Common myeloid progenitor, CD34-positive (primary cell): ENCODE measurements at regions not wholly inside any gene's neighbourhood (a gene's known extent, or its start where the extent isn't known, plus 50 kb on each side); places are given as distances from the start of the nearest gene placed in this dataset.

Experiments used
- CTCF ChIA-PET: fragments of 350-600 bp; sonication (Branson Sonifier 250); formaldehyde crosslinking; loops from one replicate; lab custom pipeline; 2021; ENCODE audit warnings: antibody characterized with exemption; lab: Charles Lee
- POLR2A ChIA-PET: fragments of 350-600 bp; sonication (Branson Sonifier 250); formaldehyde crosslinking; loops from one replicate; lab custom pipeline; 2021; ENCODE audit warnings: antibody characterized with exemption; lab: Charles Lee
- DNase-seq, 3 donors: peaks; one replicate each; pipeline versions ENCODE4 v3.0.0 to v3.0.0-alpha.2; 2013
- H3K27ac ChIP-seq, 2 experiments: 1 replicate in 1 of 2; 2 replicates in 1 of 2; pipeline ENCODE4 v1.7.0; 2013; ENCODE audit warnings: inconsistent platforms in 2 of 2, low read length in 2 of 2, mild to moderate bottlenecking in 2 of 2, low read depth in 1 of 2, moderate library complexity in 1 of 2; ENCODE audit not compliant: severe bottlenecking in 2 of 2, insufficient read depth in 1 of 2, poor library complexity in 1 of 2
- H3K27me3 ChIP-seq, 5 experiments: replicated peaks in 2 of 5; 1 replicate in 3 of 5; 2 replicates in 2 of 5; pipeline versions ENCODE4 v1.6.1 to v1.7.0; 2013; ENCODE audit warnings: low read length in 4 of 5, mild to moderate bottlenecking in 2 of 5, moderate library complexity in 2 of 5, inconsistent platforms in 1 of 5; ENCODE audit not compliant: insufficient read depth in 5 of 5, control insufficient read depth in 4 of 5
- H3K36me3 ChIP-seq, 4 experiments: 1 replicate in 2 of 4; 2 replicates in 2 of 4; pipeline versions ENCODE4 v1.6.1 to v1.7.0; 2013; ENCODE audit warnings: low read length in 3 of 4, control low read depth in 1 of 4, mild to moderate bottlenecking in 1 of 4; ENCODE audit not compliant: control insufficient read depth in 4 of 4, insufficient read depth in 4 of 4
- H3K4me1 ChIP-seq, 4 experiments: 1 replicate in 3 of 4; 2 replicates in 1 of 4; pipeline versions ENCODE4 v1.6.1 to v1.7.1; 2013; ENCODE audit warnings: low read length in 3 of 4, mild to moderate bottlenecking in 3 of 4, control low read depth in 1 of 4, inconsistent platforms in 1 of 4, moderate library complexity in 1 of 4; ENCODE audit not compliant: control insufficient read depth in 4 of 4, insufficient read depth in 4 of 4; ENCODE audit errors: control extremely low read depth in 1 of 4
- H3K4me3 ChIP-seq, 7 experiments: 1 replicate in 4 of 7; 2 replicates in 3 of 7; pipeline versions ENCODE4 v1.5.1 to v1.7.0; 2013; ENCODE audit warnings: mild to moderate bottlenecking in 7 of 7, low read length in 6 of 7, moderate library complexity in 6 of 7, inconsistent platforms in 2 of 7, low read depth in 2 of 7, control low read depth in 1 of 7; ENCODE audit not compliant: insufficient read depth in 4 of 7, control insufficient read depth in 1 of 7; ENCODE audit errors: extremely low read depth in 1 of 7
- H3K9me3 ChIP-seq, 5 experiments: 1 replicate in 4 of 5; 2 replicates in 1 of 5; pipeline versions ENCODE4 v1.6.1 to v1.7.1; 2013; ENCODE audit warnings: low read length in 4 of 5, mild to moderate bottlenecking in 2 of 5, inconsistent platforms in 1 of 5, low read depth in 1 of 5, moderate library complexity in 1 of 5; ENCODE audit not compliant: control insufficient read depth in 4 of 5, insufficient read depth in 2 of 5; ENCODE audit errors: control extremely low read depth in 1 of 5
- WGBS: methylation state at CpG from one replicate; pipeline ENCODE4 v1.1.5; 2013; ENCODE audit not compliant: insufficient coverage; 5-methylcytosine and 5-hydroxymethylcytosine counted together

DNA sequence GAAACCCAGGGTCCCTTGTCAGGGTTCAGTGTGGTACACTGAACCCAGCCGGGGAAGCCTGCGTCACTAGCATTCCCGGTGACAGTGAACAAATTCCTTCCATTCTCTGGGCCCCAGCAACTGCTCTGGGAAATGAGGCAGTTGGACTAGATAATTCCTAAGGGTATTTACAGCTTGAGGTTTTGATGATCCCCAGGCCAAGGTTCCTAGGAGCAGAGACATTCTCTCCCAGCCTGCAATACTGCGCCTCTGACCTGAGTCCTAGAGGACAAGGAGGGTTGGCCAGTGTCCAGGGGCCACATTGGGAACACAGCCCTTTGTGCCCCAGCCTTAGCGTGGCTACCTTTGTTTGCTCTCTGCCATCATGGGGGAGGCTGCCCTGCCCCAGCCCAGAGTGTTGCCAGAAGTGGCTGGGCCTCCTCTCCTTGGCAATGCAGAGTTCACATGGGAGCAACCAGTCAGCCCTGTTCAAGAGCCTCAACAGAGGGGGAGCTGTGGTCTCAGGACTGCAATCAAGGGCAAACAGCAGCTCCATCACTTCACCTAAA, 178.2 kb downstream of the SEC61B start:
- CTCF ChIA-PET = no interaction called here
- no peak for DNase-seq

DNA sequence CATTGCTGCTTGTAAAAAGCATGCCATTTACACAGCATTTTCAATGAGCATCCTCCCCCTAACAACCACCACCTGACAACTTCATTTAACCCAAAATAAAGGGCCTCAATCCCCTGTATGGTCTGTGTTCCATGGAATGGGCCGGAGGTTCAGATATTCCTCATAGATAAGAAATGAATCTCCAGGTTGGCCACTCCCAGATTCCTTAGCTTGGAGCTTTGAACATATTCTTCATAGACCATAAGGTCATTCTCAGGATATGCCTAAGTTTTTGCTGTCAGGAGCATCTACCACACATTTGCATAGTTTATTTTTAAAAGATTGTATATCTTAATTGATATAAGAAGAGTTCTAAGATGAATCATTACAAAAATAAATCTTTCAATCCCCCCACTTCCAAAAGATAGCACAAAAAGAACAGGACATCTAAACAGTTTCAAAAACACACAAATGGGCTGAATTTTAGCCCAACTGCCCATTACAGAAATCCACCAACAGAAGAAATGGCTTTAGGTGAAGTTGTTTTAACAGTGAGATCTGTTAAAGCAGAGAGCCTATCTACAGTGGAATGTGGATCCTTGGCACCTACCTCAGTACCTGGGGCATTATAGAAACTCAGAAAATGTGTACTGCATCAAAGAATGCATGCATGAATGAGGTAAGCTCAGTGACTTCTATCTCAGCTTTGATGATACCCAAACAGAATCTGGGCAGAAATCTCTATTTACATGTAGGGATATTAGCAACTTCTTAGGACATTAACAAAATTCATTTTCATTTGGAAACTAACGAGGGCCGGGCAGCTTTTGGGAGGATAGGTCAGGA, 179.8 kb downstream of the SEC61B start:
- POLR2A ChIA-PET = no interaction called here
- WGBS = 95% methylated on average over 3 of the region's 3 CpGs
- H3K27ac ChIP-seq = no peak overlapping the region
- no peaks in the 10 kb centered on the region for H3K27me3 ChIP-seq
- CTCF ChIA-PET = no interaction called here
- H3K36me3 ChIP-seq = no peaks in the 10 kb centered on the region
- H3K4me1 ChIP-seq = no peaks in the 10 kb centered on the region
- H3K9me3 ChIP-seq = no peaks in the 10 kb centered on the region
- no peak for DNase-seq
- H3K4me3 ChIP-seq = no peak overlapping the region

More for the DNA sequence above, 178.2 kb downstream of the SEC61B start:
- H3K27me3 ChIP-seq = no peaks in the 10 kb centered on the region
- POLR2A ChIA-PET = no interaction called here
- no peaks in the 10 kb centered on the region for H3K4me1 ChIP-seq
- WGBS = 95% methylated on average over 4 of the region's 5 CpGs
- no peak overlapping the region for H3K27ac ChIP-seq
- no peaks in the 10 kb centered on the region for H3K9me3 ChIP-seq
- no peaks in the 10 kb centered on the region for H3K36me3 ChIP-seq
- H3K4me3 ChIP-seq = no peak overlapping the region

DNA sequence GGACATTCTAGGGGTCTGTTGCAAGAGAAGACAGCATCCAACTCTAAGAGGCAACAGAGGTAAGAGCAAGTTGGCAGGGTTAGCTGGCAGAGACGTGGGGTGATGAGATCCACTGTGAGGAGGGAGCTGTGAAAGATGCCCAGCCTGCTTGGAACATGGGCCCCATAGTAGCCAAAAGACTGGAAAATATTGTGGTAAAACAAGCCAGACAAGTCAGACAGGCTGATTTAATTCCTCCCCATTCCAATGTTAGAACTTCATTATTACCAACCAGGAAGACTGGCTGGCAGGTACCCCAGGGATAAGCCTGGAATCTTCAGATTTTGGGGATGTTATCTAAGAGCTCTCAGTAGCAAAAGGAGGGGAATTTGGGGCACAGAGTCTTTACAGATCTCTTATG, 181.3 kb downstream of the SEC61B start:
- CTCF ChIA-PET = no interaction called here
- POLR2A ChIA-PET = no interaction called here
- 100% methylated on average over 1 of the region's 1 CpG for WGBS

GRCh38 chr9:99405359-99405758, 183.3 kb downstream of the SEC61B start:
- H3K4me1 ChIP-seq = no peaks in the 10 kb centered on the region
- no peaks in the 10 kb centered on the region for H3K9me3 ChIP-seq
- H3K27me3 ChIP-seq = peaks cover 0 to 1% (median 0%) of the 10 kb centered on the region in 5 experiments
- POLR2A ChIA-PET = no interaction called here
- CTCF ChIA-PET = no interaction called here
- H3K36me3 ChIP-seq = no peaks in the 10 kb centered on the region
- H3K27ac ChIP-seq = no peak overlapping the region
- H3K4me3 ChIP-seq = no peak overlapping the region
- 100% methylated on average over 1 of the region's 2 CpGs for WGBS
- DNase-seq = no peak

More for the DNA sequence above, 181.3 kb downstream of the SEC61B start:
- Histone ChIP-seq H3K27me3 (peaks cover 0 to 1% (median 0%) of the 10 kb centered on the region in 5 experiments), H3K27ac (no peak overlapping the region), H3K4me3 (no peak overlapping the region), H3K36me3 (no peaks in the 10 kb centered on the region), H3K9me3 (no peaks in the 10 kb centered on the region), H3K4me1 (no peaks in the 10 kb centered on the region)
- no peak for DNase-seq

DNA sequence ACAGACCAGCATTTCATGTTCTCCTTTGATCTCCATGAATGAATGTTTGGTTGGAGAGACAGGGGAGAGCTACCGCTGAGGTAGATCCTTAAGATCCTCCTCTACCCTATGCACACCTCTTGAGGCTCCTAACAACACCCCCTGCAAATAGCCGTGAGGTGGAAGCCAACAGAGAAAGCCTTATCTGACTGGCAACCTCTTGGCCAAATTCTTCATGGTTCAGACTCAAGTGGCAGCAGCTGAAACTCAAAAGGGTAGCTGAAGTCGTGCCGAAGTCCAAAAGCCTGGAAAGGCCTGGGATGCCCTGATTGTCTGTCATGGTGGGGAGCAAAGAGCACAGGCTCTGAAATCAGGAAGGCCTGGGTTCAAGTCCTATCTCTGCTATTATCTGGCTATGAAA, 184.9 kb downstream of the SEC61B start:
- no peak for DNase-seq
- no peak overlapping the region for H3K4me3 ChIP-seq
- CTCF ChIA-PET = interaction anchor here (1.3 kb wide), 1 partner anchor 11 kb away, joined by 5 read pairs; no protein-coding TSS in a partner anchor
- WGBS = 65% methylated on average over 3 of the region's 4 CpGs
- peaks cover 0 to 1% (median 0%) of the 10 kb centered on the region in 5 experiments for H3K27me3 ChIP-seq
- H3K9me3 ChIP-seq = peaks cover 0 to 3% (median 0%) of the 10 kb centered on the region in 5 experiments
- H3K27ac ChIP-seq = no peak overlapping the region
- POLR2A ChIA-PET = no interaction called here
- no peaks in the 10 kb centered on the region for H3K36me3 ChIP-seq
- H3K4me1 ChIP-seq = no peaks in the 10 kb centered on the region

DNA sequence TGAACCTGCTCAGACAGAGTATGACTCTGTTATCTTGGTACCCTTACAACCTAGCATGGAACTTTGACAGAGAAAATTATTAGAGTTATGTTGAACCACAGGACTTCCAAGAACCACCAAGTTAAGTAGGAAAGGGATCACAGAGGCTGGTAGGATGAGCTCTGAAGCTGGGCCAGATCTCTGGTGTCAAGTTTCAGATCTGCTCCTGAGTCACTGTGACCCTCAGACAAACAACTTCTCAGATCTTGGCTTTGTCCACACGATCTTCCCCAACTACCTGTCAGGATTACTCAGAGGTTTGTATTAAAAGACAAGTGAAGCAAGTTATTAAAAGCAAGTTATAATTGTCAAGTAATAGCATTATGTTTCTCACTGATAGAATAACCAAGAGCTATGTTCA, 189.0 kb downstream of the SEC61B start:
- CTCF ChIA-PET = interaction anchor here (1.3 kb wide), 1 partner anchor 47 kb away, joined by 3 read pairs; no protein-coding TSS in a partner anchor
- no peak overlapping the region for H3K27ac ChIP-seq
- peaks cover 0 to 3% (median 0%) of the 10 kb centered on the region in 5 experiments for H3K9me3 ChIP-seq
- POLR2A ChIA-PET = no interaction called here
- H3K36me3 ChIP-seq = no peaks in the 10 kb centered on the region
- DNase-seq = no peak
- peaks cover 0 to 1% (median 0%) of the 10 kb centered on the region in 5 experiments for H3K27me3 ChIP-seq
- H3K4me1 ChIP-seq = peaks cover 0 to 3% (median under 1%) of the 10 kb centered on the region in 4 experiments
- no peak overlapping the region for H3K4me3 ChIP-seq
- WGBS = no CpG with 5 or more reads among the region's 1 CpG
